Upper lobe of right lung (tissue), 1 donor: ENCODE measurements at regions not wholly inside any gene's neighbourhood (a gene's known extent, or its start where the extent isn't known, plus 50 kb on each side); places are given as distances from the start of the nearest gene placed in this dataset.

ENCODE experiments used
- ATAC-seq: fragments of 200-7000 bp; cut with Tn5 transposase; one replicate; pipeline ENCODE4 v1.9.1; 2020; ENCODE audit warnings: mild to moderate bottlenecking, moderate library complexity
- DNase-seq: peaks from one replicate; pipeline ENCODE4 v3.0.0-alpha.2; 2020
- H3K27ac ChIP-seq: fragments of 200-600 bp; one replicate; pipeline ENCODE4 v1.8.0; 2022
- H3K27me3 ChIP-seq: fragments of 200-600 bp; one replicate; pipeline ENCODE4 v1.8.0; 2022; ENCODE audit warnings: mild to moderate bottlenecking
- H3K36me3 ChIP-seq: fragments of 200-600 bp; one replicate; pipeline ENCODE4 v1.8.0; 2022
- H3K4me1 ChIP-seq: fragments of 200-600 bp; one replicate; pipeline ENCODE4 v1.8.0; 2022
- H3K4me3 ChIP-seq: fragments of 200-600 bp; one replicate; pipeline ENCODE4 v1.8.0; 2022; ENCODE audit warnings: mild to moderate bottlenecking
- H3K9me3 ChIP-seq: fragments of 200-600 bp; one replicate; pipeline ENCODE4 v1.8.0; 2022
- CTCF ChIP-seq: fragments of 200-600 bp; IDR thresholded peaks from one replicate; pipeline ENCODE4 v1.8.0; 2022; ENCODE audit warnings: antibody characterized with exemption
- intact Hi-C: fragments of 100-400 bp; cut with DNase I; formaldehyde crosslinking; loops from one replicate; pipeline ENCODE4 v1.11.0; 2022
- donor health status: DM: no; HTN: yes; CAD: no; lungs with severe emphysema.

GRCh38 chr11:45058647-45058950, 87.8 kb upstream of the PRDM11 start:
- intact Hi-C loops = no loop called here
- TF ChIP-seq CTCF = no peak
- Histone ChIP-seq H3K4me1 (peaks cover 7% of the 10 kb centered on the region), H3K27ac (no peak overlapping the region), H3K4me3 (no peak overlapping the region), H3K9me3 (no peaks in the 10 kb centered on the region), H3K27me3 (no peaks in the 10 kb centered on the region), H3K36me3 (no peaks in the 10 kb centered on the region)
- ATAC-seq (no peak), DNase-seq (no peak)

GRCh38 chr11:45060707-45061106, 85.7 kb upstream of the PRDM11 start:
- Histone ChIP-seq H3K27ac (no peak overlapping the region), H3K27me3 (no peaks in the 10 kb centered on the region), H3K4me3 (no peak overlapping the region), H3K36me3 (no peaks in the 10 kb centered on the region), H3K4me1 (peaks cover 7% of the 10 kb centered on the region), H3K9me3 (peaks cover 4% of the 10 kb centered on the region)
- DNase-seq (no peak), ATAC-seq (no peak)
- TF ChIP-seq CTCF = no peak
- intact Hi-C loops = no loop called here

- no peak for TF ChIP-seq CTCF
- ATAC-seq (no peak), DNase-seq (no peak)
- Histone ChIP-seq H3K27me3 (no peaks in the 10 kb centered on the region), H3K4me3 (no peak overlapping the region), H3K36me3 (no peaks in the 10 kb centered on the region), H3K4me1 (peaks cover 7% of the 10 kb centered on the region), H3K27ac (no peak overlapping the region), H3K9me3 (peaks cover 4% of the 10 kb centered on the region)
- intact Hi-C loops = no loop called here
These were observed 84.8 kb upstream of the PRDM11 start for GRCh38 chr11:45061641-45062040.

GRCh38 chr11:45062115-45062514, 84.3 kb upstream of the PRDM11 start:
- intact Hi-C loops = no loop called here
- ATAC-seq = no peak
- Histone ChIP-seq H3K27ac (no peak overlapping the region), H3K4me1 (peaks cover 7% of the 10 kb centered on the region), H3K36me3 (no peaks in the 10 kb centered on the region), H3K9me3 (peaks cover 4% of the 10 kb centered on the region), H3K27me3 (no peaks in the 10 kb centered on the region), H3K4me3 (no peak overlapping the region)
- no peak for TF ChIP-seq CTCF
- no peak for DNase-seq

- intact Hi-C loops = no loop called here
These were observed 83.3 kb upstream of the PRDM11 start for GRCh38 chr11:45062974-45063635.

More at GRCh38 chr11:45062974-45063635, 83.3 kb upstream of the PRDM11 start:
- DNase-seq = no peak
- Histone ChIP-seq H3K4me3 (no peak overlapping the region), H3K9me3 (peaks cover 4% of the 10 kb centered on the region), H3K36me3 (no peaks in the 10 kb centered on the region), H3K27ac (no peak overlapping the region), H3K27me3 (no peaks in the 10 kb centered on the region), H3K4me1 (peaks cover 6% of the 10 kb centered on the region)
- no peak for TF ChIP-seq CTCF
- ATAC-seq = no peak
